Aorta (tissue), 5 donors: ENCODE measurements at regions not wholly inside any gene's neighbourhood (a gene's known extent, or its start where the extent isn't known, plus 50 kb on each side); places are given as distances from the start of the nearest gene placed in this dataset.
A peak's percentile ranks its signal among the peaks of the same experiment; 100 is the strongest.

Experiments
- ATAC-seq: fragments of 200-7000 bp; cut with Tn5 transposase; one replicate; pipeline ENCODE4 v1.9.1; 2022; ENCODE audit warnings: moderate library complexity; ENCODE audit not compliant: low FRiP score
- DNase-seq, 2 donors: peaks; one replicate each; pipeline ENCODE4 v3.0.0-alpha.2; 2020
- H3K27ac ChIP-seq, 2 donors: one replicate each; pipeline ENCODE4 v1.5.1; 2013; ENCODE audit warnings: low read length in 2 of 2, mild to moderate bottlenecking in 2 of 2, moderate library complexity in 2 of 2, control low read depth in 1 of 2, inconsistent platforms in 1 of 2, low read depth in 1 of 2
- H3K27me3 ChIP-seq, 2 donors: one replicate each; pipeline ENCODE4 v1.6.1; 2013; ENCODE audit warnings: control low read depth in 1 of 2, low read length in 1 of 2, mild to moderate bottlenecking in 1 of 2, moderate library complexity in 1 of 2; ENCODE audit not compliant: insufficient read depth in 2 of 2, control insufficient read depth in 1 of 2
- H3K36me3 ChIP-seq, 2 donors: one replicate each; pipeline ENCODE4 v1.6.1; 2013; ENCODE audit warnings: control low read depth in 1 of 2, low read length in 1 of 2, mild to moderate bottlenecking in 1 of 2; ENCODE audit not compliant: insufficient read depth in 2 of 2, control insufficient read depth in 1 of 2
- H3K4me1 ChIP-seq, 2 donors: one replicate each; pipeline ENCODE4 v1.6.1; 2013; ENCODE audit warnings: low read length in 2 of 2, control low read depth in 1 of 2, mild to moderate bottlenecking in 1 of 2, moderate library complexity in 1 of 2; ENCODE audit not compliant: insufficient read depth in 2 of 2, control insufficient read depth in 1 of 2
- H3K4me3 ChIP-seq, 2 donors: one replicate each; pipeline ENCODE4 v1.5.1; 2013; ENCODE audit warnings: low read length in 2 of 2, control low read depth in 1 of 2, mild to moderate bottlenecking in 1 of 2
- H3K9me3 ChIP-seq: one replicate; pipeline ENCODE4 v1.6.1; 2013; ENCODE audit warnings: mild to moderate bottlenecking, low read length; ENCODE audit not compliant: control insufficient read depth
- WGBS, 2 donors: extraction: QIAGEN DNeasy Blood & Tissue Kit; methylation state at CpG; one replicate each; pipeline ENCODE4 v1.1.7; 2013; 5-methylcytosine and 5-hydroxymethylcytosine counted together
- intact Hi-C, 2 donors: fragments of 100-400 bp; cut with DNase I; formaldehyde crosslinking; loops; one replicate each; pipeline versions ENCODE4 v1.14.2 to v1.15.0; 2022
- donor health status: healthy with polysubstance abuse.
- donor health status: Bipolar disorder and iron deficiency.
- donor health status: DM: no; HTN: no; CAD: no.
- donor health status: DM: no; HTN: no; CAD: no.
- donor health status: DM: yes; HTN: yes; CAD: no.

DNA sequence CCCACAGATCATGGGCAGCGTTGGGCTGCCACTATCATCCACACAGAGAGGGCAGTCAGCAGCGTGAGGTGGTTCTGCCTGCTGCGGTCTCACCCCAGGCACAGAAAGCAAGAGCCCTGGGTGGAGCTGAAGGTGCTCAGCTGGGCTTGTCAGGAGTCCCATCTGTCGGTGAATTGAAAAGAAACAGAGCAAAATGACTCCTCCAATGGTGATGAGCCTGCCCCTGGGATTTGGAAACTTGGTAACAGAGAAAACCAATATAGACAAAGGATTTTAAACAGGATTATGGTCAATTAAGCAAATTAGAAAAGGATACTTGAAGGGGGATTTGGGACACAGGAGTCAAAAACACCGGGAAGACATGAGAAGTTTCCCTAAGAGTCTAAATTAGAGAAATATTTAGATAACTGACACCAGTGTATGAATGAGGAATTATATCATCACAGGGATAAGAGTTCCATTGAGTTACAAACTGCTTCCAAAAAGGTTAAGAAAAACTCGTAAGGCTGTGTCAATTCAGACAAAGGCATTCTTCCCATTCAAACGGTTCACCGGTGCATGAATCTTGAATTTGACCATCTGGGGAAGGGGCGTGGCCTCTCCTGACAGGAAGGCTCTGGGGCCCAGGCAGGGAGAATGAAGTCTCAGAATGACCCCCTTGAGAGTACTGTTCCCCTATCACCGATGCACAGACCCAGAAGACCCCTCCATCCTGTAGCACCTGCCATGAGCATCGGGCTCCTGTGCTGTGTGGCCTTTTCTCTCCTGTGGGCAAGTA is 70.0 kb upstream of the PRSS58 start:
- Histone ChIP-seq H3K4me1 (no peaks in the 10 kb centered on the region), H3K4me3 (no peak overlapping the region), H3K27ac (no peak overlapping the region), H3K36me3 (no peaks in the 10 kb centered on the region), H3K9me3 (no peaks in the 10 kb centered on the region), H3K27me3 (no peaks in the 10 kb centered on the region)
- ATAC-seq, result no peak
- WGBS, 2 donors, result 74 to 85% methylated on average over 11 of the region's 11 CpGs
- DNase-seq, result no peak
- intact Hi-C loops, result no loop called here

DNA sequence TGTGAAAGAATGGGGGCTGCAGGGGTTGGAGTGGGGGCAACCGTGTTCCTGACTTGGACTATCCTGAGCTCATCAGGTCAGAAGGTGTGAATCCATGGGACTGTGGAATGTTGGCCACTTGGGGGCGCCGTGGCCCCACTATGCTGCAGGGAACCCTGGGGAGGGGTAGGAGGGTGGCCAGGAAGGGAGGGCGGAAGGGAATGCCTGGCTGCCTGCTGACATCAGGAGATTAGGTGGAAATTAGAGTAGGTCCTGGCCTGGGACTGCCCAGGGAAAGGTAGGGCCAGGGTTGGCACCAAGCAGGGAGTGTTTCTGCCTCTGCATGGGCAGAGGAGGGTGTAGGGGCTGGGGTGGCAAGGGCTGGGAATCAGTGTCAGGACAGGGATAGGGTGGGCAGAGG is 65.8 kb upstream of the PRSS58 start:
- no peak for DNase-seq
- Histone ChIP-seq H3K4me3 (no peak overlapping the region), H3K4me1 (no peaks in the 10 kb centered on the region), H3K27ac (no peak overlapping the region), H3K36me3 (no peaks in the 10 kb centered on the region), H3K27me3 (no peaks in the 10 kb centered on the region), H3K9me3 (no peaks in the 10 kb centered on the region)
- 35 to 40% methylated on average over 4 of the region's 4 CpGs for WGBS, 2 donors
- ATAC-seq, result peak; percentile 40
- intact Hi-C loops, result no loop called here

DNA sequence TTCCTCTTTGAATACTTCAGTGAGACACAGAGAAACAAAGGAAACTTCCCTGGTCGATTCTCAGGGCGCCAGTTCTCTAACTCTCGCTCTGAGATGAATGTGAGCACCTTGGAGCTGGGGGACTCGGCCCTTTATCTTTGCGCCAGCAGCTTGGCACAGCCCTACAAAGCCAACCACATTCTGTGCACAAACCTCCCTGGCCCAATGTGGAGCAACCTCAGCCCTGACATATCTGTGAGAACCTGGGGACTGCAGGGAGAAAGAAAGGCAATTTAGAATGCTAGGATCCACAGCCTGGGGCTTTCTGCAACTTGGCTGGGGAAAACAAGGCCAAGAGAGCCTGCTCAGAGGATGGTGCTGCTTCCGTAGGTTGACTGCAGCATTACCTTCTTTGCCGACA is 63.5 kb upstream of the PRSS58 start:
- Histone ChIP-seq H3K36me3 (no peaks in the 10 kb centered on the region), H3K27ac (no peak overlapping the region), H3K4me1 (no peaks in the 10 kb centered on the region), H3K27me3 (no peaks in the 10 kb centered on the region), H3K4me3 (no peak overlapping the region), H3K9me3 (no peaks in the 10 kb centered on the region)
- 88 to 89% methylated on average over 7 of the region's 7 CpGs for WGBS, 2 donors
- DNase-seq, result no peak
- intact Hi-C loops, result no loop called here
- no peak for ATAC-seq

DNA sequence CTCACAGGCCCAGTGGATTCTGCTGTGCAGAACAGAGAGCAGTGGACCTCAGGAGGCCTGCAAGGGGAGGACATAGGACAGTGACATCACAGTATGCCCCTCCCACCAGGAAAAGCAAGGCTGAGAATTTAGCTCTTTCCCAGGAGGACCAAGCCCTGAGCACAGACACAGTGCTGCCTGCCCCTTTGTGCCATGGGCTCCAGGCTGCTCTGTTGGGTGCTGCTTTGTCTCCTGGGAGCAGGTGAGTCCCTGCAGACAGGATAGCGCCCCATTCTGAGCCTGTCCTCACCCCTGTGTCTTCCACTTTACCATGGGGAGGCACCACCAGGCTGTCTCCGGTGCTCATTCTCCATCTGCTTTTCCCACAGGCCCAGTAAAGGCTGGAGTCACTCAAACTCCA is 63.0 kb upstream of the PRSS58 start:
- no peak for ATAC-seq
- Histone ChIP-seq H3K27me3 (no peaks in the 10 kb centered on the region), H3K4me1 (no peaks in the 10 kb centered on the region), H3K4me3 (no peak overlapping the region), H3K36me3 (no peaks in the 10 kb centered on the region), H3K9me3 (no peaks in the 10 kb centered on the region), H3K27ac (no peak overlapping the region)
- intact Hi-C loops, result no loop called here
- no peak for DNase-seq
- WGBS, 2 donors, result 97 to 100% methylated on average over 2 of the region's 2 CpGs

DNA sequence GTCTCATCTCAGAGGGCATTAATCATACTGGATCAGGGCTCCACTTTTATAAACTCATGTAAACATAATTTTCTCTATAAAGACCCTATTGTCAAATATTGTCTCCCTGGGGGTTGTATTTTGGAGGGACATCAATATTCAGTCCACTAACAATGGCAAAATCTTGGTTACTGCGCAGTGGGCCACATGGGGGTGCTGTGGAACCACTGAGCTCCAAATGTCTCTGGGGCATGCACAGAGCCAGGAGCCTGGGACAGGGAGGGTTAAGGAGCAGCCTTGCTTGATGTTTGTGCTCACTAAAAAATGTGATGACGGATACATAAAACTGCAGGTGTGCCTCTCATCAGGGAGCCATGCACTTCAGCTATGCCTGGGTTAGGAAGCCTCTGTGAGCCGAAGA is 62.1 kb upstream of the PRSS58 start:
- Histone ChIP-seq H3K4me3 (no peak overlapping the region), H3K27ac (no peak overlapping the region), H3K4me1 (no peaks in the 10 kb centered on the region), H3K36me3 (no peaks in the 10 kb centered on the region), H3K9me3 (no peaks in the 10 kb centered on the region), H3K27me3 (no peaks in the 10 kb centered on the region)
- no peak for ATAC-seq
- 65 to 75% methylated on average over 3 of the region's 3 CpGs for WGBS, 2 donors
- intact Hi-C loops, result no loop called here
- no peak for DNase-seq

DNA sequence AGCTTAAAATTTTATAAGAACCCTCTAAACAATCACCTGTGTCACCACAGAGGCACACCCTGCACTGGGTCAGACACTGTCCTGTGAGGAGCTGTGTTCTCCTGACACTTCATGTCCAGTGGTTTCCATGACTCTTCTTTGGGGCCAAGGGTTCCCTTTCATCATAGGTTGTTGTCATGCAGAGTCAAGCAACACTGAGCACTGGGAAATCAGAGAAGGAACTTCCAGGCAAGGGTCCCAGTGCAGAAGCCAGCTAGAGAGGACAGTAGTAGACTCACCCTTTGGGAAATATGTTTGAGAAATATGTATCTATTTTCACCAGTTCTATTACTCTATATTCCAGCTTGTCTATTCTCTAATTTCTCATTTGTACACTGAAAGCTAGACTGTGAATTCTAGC is 56.4 kb upstream of the PRSS58 start:
- Histone ChIP-seq H3K4me1 (no peaks in the 10 kb centered on the region), H3K36me3 (no peaks in the 10 kb centered on the region), H3K27me3 (no peaks in the 10 kb centered on the region), H3K4me3 (no peak overlapping the region), H3K27ac (no peak overlapping the region), H3K9me3 (no peaks in the 10 kb centered on the region)
- ATAC-seq, result no peak
- intact Hi-C loops, result no loop called here
- DNase-seq, result no peak

DNA sequence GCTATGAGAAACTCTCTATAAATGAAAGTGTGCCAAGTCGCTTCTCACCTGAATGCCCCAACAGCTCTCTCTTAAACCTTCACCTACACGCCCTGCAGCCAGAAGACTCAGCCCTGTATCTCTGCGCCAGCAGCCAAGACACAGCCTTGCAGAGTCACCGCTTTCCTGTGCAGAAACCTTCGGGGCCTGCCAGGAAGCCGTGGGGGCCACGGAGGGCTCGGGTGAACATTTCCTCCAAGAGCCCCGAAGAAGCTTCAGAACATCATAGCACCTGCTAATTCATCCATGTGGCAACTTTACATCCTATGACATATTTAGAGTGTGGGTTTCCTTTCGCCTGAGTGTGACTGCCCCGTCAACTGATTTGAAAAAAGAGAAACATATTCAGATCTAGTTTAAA is 55.7 kb upstream of the PRSS58 start:
- no peak overlapping the region for H3K27ac ChIP-seq
- no peak for ATAC-seq
- H3K4me1 ChIP-seq, result no peaks in the 10 kb centered on the region
- H3K36me3 ChIP-seq, result no peaks in the 10 kb centered on the region
- intact Hi-C loops, result no loop called here
- H3K9me3 ChIP-seq, result no peaks in the 10 kb centered on the region
- 83% methylated on average over 11 of the region's 11 CpGs for WGBS, 2 donors
- H3K4me3 ChIP-seq, result no peak overlapping the region
- DNase-seq, result no peak
- no peaks in the 10 kb centered on the region for H3K27me3 ChIP-seq

DNA sequence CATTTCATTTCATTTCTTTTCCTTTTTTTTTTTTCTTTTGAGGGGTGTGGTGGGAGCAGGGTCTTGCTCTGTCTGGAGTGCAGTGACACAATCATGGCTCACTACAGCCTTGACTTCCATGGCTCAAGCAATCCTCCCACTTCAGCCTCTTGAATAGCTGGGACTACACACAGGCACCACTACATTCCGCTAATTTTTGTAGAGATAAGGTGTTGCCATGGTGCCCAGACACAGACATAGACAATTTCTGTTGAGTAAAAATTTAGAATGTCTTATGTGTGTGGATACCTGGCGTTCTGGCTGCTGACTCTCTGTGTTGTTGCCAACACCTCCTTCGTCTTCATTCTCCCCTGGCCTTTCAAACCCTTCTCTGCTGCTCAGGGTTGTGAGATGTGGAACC is 54.0 kb upstream of the PRSS58 start:
- H3K27ac ChIP-seq, result no peak overlapping the region
- WGBS, 2 donors, result 33 to 34% methylated on average over 3 of the region's 3 CpGs
- H3K4me1 ChIP-seq, result no peaks in the 10 kb centered on the region
- ATAC-seq (no peak), DNase-seq (no peak)
- H3K27me3 ChIP-seq, result no peaks in the 10 kb centered on the region
- H3K36me3 ChIP-seq, result no peaks in the 10 kb centered on the region
- no peak overlapping the region for H3K4me3 ChIP-seq
- H3K9me3 ChIP-seq, result no peaks in the 10 kb centered on the region
- intact Hi-C loops, result no loop called here

DNA sequence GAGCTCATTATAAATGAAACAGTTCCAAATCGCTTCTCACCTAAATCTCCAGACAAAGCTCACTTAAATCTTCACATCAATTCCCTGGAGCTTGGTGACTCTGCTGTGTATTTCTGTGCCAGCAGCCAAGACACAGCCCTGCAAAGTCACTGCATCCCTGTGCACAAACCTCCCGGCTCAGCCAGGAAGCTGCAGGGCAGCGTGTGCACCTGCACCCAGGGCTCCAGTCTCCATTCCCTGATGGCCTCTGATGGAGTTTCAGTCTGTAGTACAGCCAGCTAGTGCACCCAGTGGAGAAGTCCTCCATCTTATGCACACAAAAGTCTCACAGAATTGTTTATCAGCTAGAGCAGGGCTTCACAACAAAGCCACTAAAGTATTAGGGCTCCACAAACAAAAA is 51.1 kb upstream of the PRSS58 start:
- DNase-seq (no peak), ATAC-seq (peak; percentile 49)
- no peak overlapping the region for H3K27ac ChIP-seq
- 73 to 87% methylated on average over 3 of the region's 3 CpGs for WGBS, 2 donors
- H3K4me3 ChIP-seq, result no peak overlapping the region
- no peaks in the 10 kb centered on the region for H3K27me3 ChIP-seq
- intact Hi-C loops, result loop anchor here in 1 of 2 donors (1.0 kb wide), 1 partner anchor 35 kb away; no protein-coding TSS in a partner anchor
- H3K9me3 ChIP-seq, result no peaks in the 10 kb centered on the region
- no peaks in the 10 kb centered on the region for H3K4me1 ChIP-seq
- no peaks in the 10 kb centered on the region for H3K36me3 ChIP-seq
